ENCODE measurements at regions not wholly inside any gene's neighbourhood (a gene's known extent, or its start where the extent isn't known, plus 50 kb on each side); places are given as distances from the start of the nearest gene placed in this dataset.

- Mint-ChIP-seq H3K4me1 (no peaks in the 10 kb centered on the region), H3K36me3 (no peaks in the 10 kb centered on the region), H3K9me3 (no peaks in the 10 kb centered on the region), H3K27ac (no peak overlapping the region), H3K27me3 (peaks cover 3 to 15% of the 10 kb centered on the region in 2 donors), H3K4me3 (no peak overlapping the region)
- no peak overlapping the region for H3K4me3 ChIP-seq (ENCODE audit: low read length in 2 of 2)
- intact Hi-C loops (cut with micrococcal nuclease) = no loop called here
- H3K27ac ChIP-seq (ENCODE audit: low read depth, low read length) = no peak overlapping the region
- CTCF ChIA-PET (ENCODE audit: partially characterized antibody) = interaction anchor here (0.6 to 2.0 kb wide), 6 partner anchors 31 to 338 kb away, joined by 3 to 4 read pairs (median 4); no protein-coding TSS in a partner anchor
- H3K36me3 ChIP-seq (ENCODE audit: insufficient read depth, low read length) = no peaks in the 10 kb centered on the region
- POLR2A ChIA-PET (ENCODE audit: partially characterized antibody) = no interaction called here
- no peaks in the 10 kb centered on the region for H3K4me1 ChIP-seq (ENCODE audit: insufficient read depth, low read length)
- no peaks in the 10 kb centered on the region for H3K9me3 ChIP-seq (ENCODE audit: control insufficient read depth in 1 of 2, low read length in 2 of 2)
- no peak for DNase-seq
- no peaks in the 10 kb centered on the region for H3K27me3 ChIP-seq (ENCODE audit: insufficient read depth, low read length)
Measured at GRCh38 chr18:3328532-3328931, 66.6 kb downstream of the MYL12B start.

DNA sequence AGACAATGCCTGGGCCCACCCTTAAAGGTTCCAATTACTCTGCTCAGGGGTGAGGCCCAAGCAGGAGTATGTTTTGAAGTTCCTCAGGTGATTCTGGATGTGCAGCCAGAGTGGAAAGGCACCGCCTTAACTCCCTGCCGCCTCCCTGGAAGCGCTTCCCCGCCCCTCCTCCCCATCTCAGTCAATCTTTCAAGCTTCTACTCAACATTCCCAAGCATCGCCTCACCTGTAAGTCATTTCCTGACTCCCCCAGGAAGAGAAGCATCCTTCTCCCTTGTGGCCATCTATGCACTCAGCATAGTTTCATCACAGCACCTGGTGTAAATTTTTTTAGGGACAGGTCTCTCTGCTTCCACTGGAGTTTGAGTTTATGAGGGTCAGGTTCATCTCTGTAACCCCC, 67.5 kb downstream of the MYL12B start:
- Histone ChIP-seq H3K9me3 (ENCODE audit: control insufficient read depth in 1 of 2, low read length in 2 of 2) (no peaks in the 10 kb centered on the region), H3K27ac (ENCODE audit: low read depth, low read length) (no peak overlapping the region), H3K36me3 (ENCODE audit: insufficient read depth, low read length) (no peaks in the 10 kb centered on the region), H3K4me1 (ENCODE audit: insufficient read depth, low read length) (no peaks in the 10 kb centered on the region), H3K4me3 (ENCODE audit: low read length in 2 of 2) (no peak overlapping the region), H3K27me3 (ENCODE audit: insufficient read depth, low read length) (no peaks in the 10 kb centered on the region)
- H3K27ac Mint-ChIP-seq = peak overlapping the region in 1 of 7 donors; percentile 33
- H3K4me1 Mint-ChIP-seq = no peaks in the 10 kb centered on the region
- CTCF ChIA-PET (ENCODE audit: partially characterized antibody) = interaction anchor here (2.0 kb wide), 1 partner anchor 337 kb away, joined by 4 read pairs; no protein-coding TSS in a partner anchor
- H3K4me3 Mint-ChIP-seq = no peak overlapping the region
- peaks cover 2 to 14% of the 10 kb centered on the region in 2 donors for H3K27me3 Mint-ChIP-seq
- POLR2A ChIA-PET (ENCODE audit: partially characterized antibody) = no interaction called here
- H3K36me3 Mint-ChIP-seq = no peaks in the 10 kb centered on the region
- no peak for DNase-seq
- H3K9me3 Mint-ChIP-seq = no peaks in the 10 kb centered on the region
- intact Hi-C loops (cut with micrococcal nuclease) = no loop called here

GRCh38 chr18:3329872-3330271, 67.9 kb downstream of the MYL12B start:
- H3K4me1 Mint-ChIP-seq = no peaks in the 10 kb centered on the region
- H3K27me3 ChIP-seq (ENCODE audit: insufficient read depth, low read length) = no peaks in the 10 kb centered on the region
- no peak overlapping the region for H3K4me3 ChIP-seq (ENCODE audit: low read length in 2 of 2)
- intact Hi-C loops (cut with micrococcal nuclease) = no loop called here
- H3K27ac Mint-ChIP-seq = no peak overlapping the region
- no peaks in the 10 kb centered on the region for H3K9me3 ChIP-seq (ENCODE audit: control insufficient read depth in 1 of 2, low read length in 2 of 2)
- H3K36me3 ChIP-seq (ENCODE audit: insufficient read depth, low read length) = no peaks in the 10 kb centered on the region
- DNase-seq = no peak
- POLR2A ChIA-PET (ENCODE audit: partially characterized antibody) = no interaction called here
- H3K27me3 Mint-ChIP-seq = peaks cover 2 to 14% of the 10 kb centered on the region in 2 donors
- no peaks in the 10 kb centered on the region for H3K4me1 ChIP-seq (ENCODE audit: insufficient read depth, low read length)
- H3K9me3 Mint-ChIP-seq = no peaks in the 10 kb centered on the region
- H3K36me3 Mint-ChIP-seq = no peaks in the 10 kb centered on the region
- H3K4me3 Mint-ChIP-seq = no peak overlapping the region
- H3K27ac ChIP-seq (ENCODE audit: low read depth, low read length) = no peak overlapping the region
- CTCF ChIA-PET (ENCODE audit: partially characterized antibody) = interaction anchor here (1.0 kb wide), 1 partner anchor 125 kb away, joined by 3 read pairs; no protein-coding TSS in a partner anchor

GRCh38 chr18:3330622-3331021, 68.7 kb downstream of the MYL12B start:
- no peak overlapping the region for H3K27ac ChIP-seq (ENCODE audit: low read depth, low read length)
- H3K9me3 ChIP-seq (ENCODE audit: control insufficient read depth in 1 of 2, low read length in 2 of 2) = no peaks in the 10 kb centered on the region
- no peaks in the 10 kb centered on the region for H3K4me1 ChIP-seq (ENCODE audit: insufficient read depth, low read length)
- H3K36me3 Mint-ChIP-seq = no peaks in the 10 kb centered on the region
- H3K4me1 Mint-ChIP-seq = no peaks in the 10 kb centered on the region
- no peak overlapping the region for H3K4me3 ChIP-seq (ENCODE audit: low read length in 2 of 2)
- CTCF ChIA-PET (ENCODE audit: partially characterized antibody) = interaction anchor here (1.0 kb wide), 1 partner anchor 124 kb away, joined by 3 read pairs; no protein-coding TSS in a partner anchor
- no peaks in the 10 kb centered on the region for H3K36me3 ChIP-seq (ENCODE audit: insufficient read depth, low read length)
- POLR2A ChIA-PET (ENCODE audit: partially characterized antibody) = no interaction called here
- H3K27me3 ChIP-seq (ENCODE audit: insufficient read depth, low read length) = no peaks in the 10 kb centered on the region
- peaks cover 2 to 14% of the 10 kb centered on the region in 2 donors for H3K27me3 Mint-ChIP-seq
- DNase-seq = no peak
- H3K4me3 Mint-ChIP-seq = no peak overlapping the region
- intact Hi-C loops (cut with micrococcal nuclease) = no loop called here
- no peaks in the 10 kb centered on the region for H3K9me3 Mint-ChIP-seq
- no peak overlapping the region for H3K27ac Mint-ChIP-seq

DNA sequence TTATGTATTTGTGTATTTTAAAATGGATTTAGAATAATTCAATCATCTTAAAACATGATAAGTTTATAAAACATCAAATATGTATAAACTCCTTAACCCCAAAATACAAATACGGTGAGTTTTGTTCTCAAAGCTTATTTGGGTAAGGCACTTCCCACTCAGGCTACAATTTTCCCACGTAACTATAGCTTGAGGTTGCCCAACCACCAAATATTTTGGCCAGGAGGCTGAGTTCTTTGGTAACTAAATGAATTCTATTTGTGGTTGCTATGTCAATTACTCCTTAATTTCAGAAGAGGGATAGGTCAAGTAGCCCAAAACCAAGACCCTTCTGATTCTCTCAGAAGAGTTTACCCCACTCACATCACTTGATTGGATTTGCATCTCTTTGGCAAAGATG, 70.4 kb downstream of the MYL12B start:
- H3K9me3 Mint-ChIP-seq = no peaks in the 10 kb centered on the region

DNA sequence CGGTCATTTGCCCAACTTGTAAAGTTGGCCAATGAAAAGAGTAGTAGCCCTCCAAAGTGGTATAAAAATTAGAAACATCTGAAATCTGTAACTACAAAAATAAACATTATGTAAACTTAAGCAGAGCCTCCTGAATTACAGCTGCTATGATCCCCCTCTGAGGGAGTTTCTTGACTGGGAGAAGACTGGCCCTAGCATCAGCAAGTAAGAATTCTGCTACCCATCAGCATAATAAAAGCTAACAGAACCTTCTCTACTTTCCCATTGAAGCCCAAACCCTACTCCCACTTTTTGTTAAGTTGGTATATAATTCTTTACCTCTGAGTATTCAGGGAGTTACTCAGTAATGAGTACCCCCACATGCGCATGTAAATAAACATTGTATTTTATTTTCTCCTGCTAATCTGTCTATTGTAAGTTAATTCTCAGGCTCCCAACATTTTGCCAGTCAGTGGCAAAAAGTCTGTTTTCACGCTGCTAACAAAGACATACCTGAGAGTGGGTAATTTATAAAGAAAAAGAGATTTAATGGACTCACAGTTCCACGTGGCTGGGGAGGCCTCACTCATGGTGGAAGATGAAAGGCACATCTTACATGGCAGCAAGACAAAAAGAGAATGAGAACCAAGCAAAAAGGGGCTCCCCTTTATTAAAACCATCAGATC, 71.3 kb downstream of the MYL12B start:
- peaks cover 2 to 7% of the 10 kb centered on the region in 2 donors for H3K27me3 Mint-ChIP-seq
- Histone ChIP-seq H3K27me3 (ENCODE audit: insufficient read depth, low read length) (no peaks in the 10 kb centered on the region), H3K4me3 (ENCODE audit: low read length in 2 of 2) (no peak overlapping the region), H3K4me1 (ENCODE audit: insufficient read depth, low read length) (no peaks in the 10 kb centered on the region), H3K36me3 (ENCODE audit: insufficient read depth, low read length) (no peaks in the 10 kb centered on the region), H3K9me3 (ENCODE audit: control insufficient read depth in 1 of 2, low read length in 2 of 2) (no peaks in the 10 kb centered on the region), H3K27ac (ENCODE audit: low read depth, low read length) (no peak overlapping the region)
- H3K27ac Mint-ChIP-seq = no peak overlapping the region
- CTCF ChIA-PET (ENCODE audit: partially characterized antibody) = no interaction called here
- H3K4me1 Mint-ChIP-seq = no peaks in the 10 kb centered on the region
- H3K9me3 Mint-ChIP-seq = no peaks in the 10 kb centered on the region
- no peaks in the 10 kb centered on the region for H3K36me3 Mint-ChIP-seq
- H3K4me3 Mint-ChIP-seq = no peak overlapping the region
- POLR2A ChIA-PET (ENCODE audit: partially characterized antibody) = no interaction called here
- intact Hi-C loops (cut with micrococcal nuclease) = no loop called here
- DNase-seq = no peak

More for the DNA sequence above, 70.4 kb downstream of the MYL12B start:
- Histone ChIP-seq H3K4me3 (ENCODE audit: low read length in 2 of 2) (no peak overlapping the region), H3K4me1 (ENCODE audit: insufficient read depth, low read length) (no peaks in the 10 kb centered on the region), H3K27me3 (ENCODE audit: insufficient read depth, low read length) (no peaks in the 10 kb centered on the region), H3K36me3 (ENCODE audit: insufficient read depth, low read length) (no peaks in the 10 kb centered on the region), H3K9me3 (ENCODE audit: control insufficient read depth in 1 of 2, low read length in 2 of 2) (no peaks in the 10 kb centered on the region), H3K27ac (ENCODE audit: low read depth, low read length) (no peak overlapping the region)
- peaks cover 2 to 10% of the 10 kb centered on the region in 2 donors for H3K27me3 Mint-ChIP-seq
- CTCF ChIA-PET (ENCODE audit: partially characterized antibody) = no interaction called here
- no peak overlapping the region for H3K27ac Mint-ChIP-seq
- no peak overlapping the region for H3K4me3 Mint-ChIP-seq
- intact Hi-C loops (cut with micrococcal nuclease) = no loop called here
- no peaks in the 10 kb centered on the region for H3K36me3 Mint-ChIP-seq
- H3K4me1 Mint-ChIP-seq = no peaks in the 10 kb centered on the region
- no peak for DNase-seq
- POLR2A ChIA-PET (ENCODE audit: partially characterized antibody) = no interaction called here

GRCh38 chr18:3333721-3334386, 71.9 kb downstream of the MYL12B start:
- no peaks in the 10 kb centered on the region for H3K9me3 Mint-ChIP-seq
- no peak overlapping the region for H3K27ac Mint-ChIP-seq
- H3K4me3 Mint-ChIP-seq = no peak overlapping the region
- intact Hi-C loops (cut with micrococcal nuclease) = no loop called here
- no peak for DNase-seq
- H3K4me1 Mint-ChIP-seq = no peaks in the 10 kb centered on the region
- Histone ChIP-seq H3K27me3 (ENCODE audit: insufficient read depth, low read length) (no peaks in the 10 kb centered on the region), H3K9me3 (ENCODE audit: control insufficient read depth in 1 of 2, low read length in 2 of 2) (no peaks in the 10 kb centered on the region), H3K4me3 (ENCODE audit: low read length in 2 of 2) (no peak overlapping the region), H3K4me1 (ENCODE audit: insufficient read depth, low read length) (no peaks in the 10 kb centered on the region), H3K36me3 (ENCODE audit: insufficient read depth, low read length) (no peaks in the 10 kb centered on the region), H3K27ac (ENCODE audit: low read depth, low read length) (no peak overlapping the region)
- no peaks in the 10 kb centered on the region for H3K36me3 Mint-ChIP-seq
- H3K27me3 Mint-ChIP-seq = peaks cover 2 to 5% of the 10 kb centered on the region in 2 donors
- ChIA-PET POLR2A (ENCODE audit: partially characterized antibody) (no interaction called here), CTCF (ENCODE audit: partially characterized antibody) (interaction anchor here (1.4 to 1.7 kb wide), 2 partner anchors 11 to 333 kb away, joined by 4 to 5 read pairs; no protein-coding TSS in a partner anchor)

Data from CD4-positive, alpha-beta memory T cell (primary cell).